PC-9 (cell line): ENCODE measurements at regions not wholly inside any gene's neighbourhood (a gene's known extent, or its start where the extent isn't known, plus 50 kb on each side); places are given as distances from the start of the nearest gene placed in this dataset.

ENCODE experiments used
- CTCF ChIP-seq: fragments of 200-600 bp; sonication (generic); conservative IDR thresholded peaks from 2 replicates; pipeline ENCODE4 v1.6.1; 2017; ENCODE audit warnings: mixed run types, antibody characterized with exemption, mild to moderate bottlenecking, moderate library complexity
- EZH2 ChIP-seq: fragments of 200-600 bp; sonication (generic); IDR thresholded peaks from 2 replicates; pipeline ENCODE4 v1.8.0; 2017; ENCODE audit warnings: antibody characterized with exemption, low read depth

DNA sequence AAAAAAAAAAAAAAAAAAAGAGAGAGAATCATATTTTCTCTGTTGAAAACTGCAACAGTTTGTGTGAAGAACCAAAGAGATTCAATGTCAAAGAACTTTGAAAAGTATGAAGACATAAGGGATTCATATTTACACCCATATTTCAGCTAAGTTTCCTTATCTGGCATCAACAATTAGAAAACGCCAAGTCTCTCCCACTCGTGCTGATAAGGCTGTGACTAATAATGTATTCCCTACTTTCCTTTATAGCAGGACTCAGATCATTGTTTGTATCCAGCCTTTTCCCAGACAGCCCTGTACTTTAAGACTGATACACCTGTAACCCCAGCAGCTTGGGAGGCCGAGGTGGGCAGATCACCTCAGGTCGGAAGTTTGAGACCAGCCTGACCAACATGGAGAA is 54.1 kb upstream of the STK32A start:
- TF ChIP-seq CTCF: no peak
- no peak for TF ChIP-seq EZH2
